Stomach (tissue), 8 donors: ENCODE measurements at regions not wholly inside any gene's neighbourhood (a gene's known extent, or its start where the extent isn't known, plus 50 kb on each side); places are given as distances from the start of the nearest gene placed in this dataset.
A peak's percentile ranks its signal among the peaks of the same experiment; 100 is the strongest.

Experiments
- DNase-seq, 2 donors: peaks; one replicate each; pipeline versions ENCODE4 v3.0.0 to v3.0.0-alpha.2; 2013 to 2019
- H3K27ac ChIP-seq, 5 donors: fragments of 200-600 bp in 4 of 5; sonication (generic) in 4 of 5; one replicate each; pipeline ENCODE4 v1.5.1; 2013 to 2019; ENCODE audit warnings: mild to moderate bottlenecking in 1 of 5, moderate library complexity in 1 of 5
- H3K27me3 ChIP-seq, 3 donors: fragments of 200-600 bp; sonication (generic); one replicate each; pipeline ENCODE4 v1.5.1; 2017 to 2019; ENCODE audit warnings: mixed run types in 1 of 3
- H3K36me3 ChIP-seq, 4 donors: fragments of 200-600 bp; sonication (generic); 1 replicate in 3 of 4; 2 replicates in 1 of 4; pipeline ENCODE4 v1.5.1; 2016 to 2019
- H3K4me1 ChIP-seq, 4 donors: fragments of 200-600 bp; sonication (generic); one replicate each; pipeline ENCODE4 v1.5.1; 2016 to 2019
- H3K4me3 ChIP-seq, 4 donors: fragments of 200-600 bp; sonication (generic) in 3 of 4; one replicate each; pipeline ENCODE4 v1.5.1; 2016 to 2019; ENCODE audit warnings: mild to moderate bottlenecking in 1 of 4
- H3K9me3 ChIP-seq, 4 donors: fragments of 200-600 bp; sonication (generic); one replicate each; pipeline ENCODE4 v1.5.1; 2016 to 2019
- CTCF ChIP-seq, 7 experiments: fragments of 450-650 bp in 4 of 7; fragments of 200-600 bp in 3 of 7; sonication (generic) in 3 of 7; IDR thresholded peaks; one replicate each; pipeline ENCODE4 v1.5.1; 2016 to 2019; ENCODE audit warnings: antibody characterized with exemption in 7 of 7, control low read depth in 2 of 7, mild to moderate bottlenecking in 1 of 7
- EP300 ChIP-seq: sonication (generic); formaldehyde crosslinking; IDR thresholded peaks from one replicate; pipeline ENCODE4 v1.6.1; 2017; ENCODE audit warnings: antibody characterized with exemption
- POLR2A ChIP-seq, 4 donors: fragments of 450-650 bp; IDR thresholded peaks; one replicate each; pipeline ENCODE4 v1.6.1; 2016; ENCODE audit warnings: antibody characterized with exemption in 4 of 4, control low read depth in 2 of 4, mild to moderate bottlenecking in 1 of 4, moderate library complexity in 1 of 4
- POLR2AphosphoS5 ChIP-seq, 3 donors: sonication (generic); formaldehyde crosslinking; IDR thresholded peaks; one replicate each; pipeline ENCODE4 v1.6.1; 2016; ENCODE audit warnings: antibody characterized with exemption in 3 of 3
- WGBS, 5 donors: extraction: QIAGEN DNeasy Blood & Tissue Kit in 3 of 5; methylation state at CpG; one replicate each; pipeline versions ENCODE4 v1.1.5 to v1.1.7; 2013 to 2018; 5-methylcytosine and 5-hydroxymethylcytosine counted together
- intact Hi-C: fragments of 100-400 bp; cut with DNase I; formaldehyde crosslinking; loops from one replicate; pipeline ENCODE4 v1.15.1; 2023; ENCODE audit warnings: low total_unique reads
- donor health status: healthy with polysubstance abuse.
- donor health status: Bipolar disorder and iron deficiency.
- donor health status: healthy.

- H3K9me3 ChIP-seq: no peaks in the 10 kb centered on the region
- intact Hi-C loops: no loop called here
- no peak overlapping the region for H3K4me3 ChIP-seq
- 53 to 70% (median 64%) methylated on average over 3 of the region's 3 CpGs for WGBS, 5 donors
- no peak overlapping the region for H3K27ac ChIP-seq
- TF ChIP-seq EP300 (no peak), POLR2AphosphoS5 (IDR thresholded peaks at IDR 0.05) (no peak), POLR2A (IDR thresholded peaks at IDR 0.05) (no peak), CTCF (IDR thresholded peaks at IDR 0.05) (no peak)
- H3K4me1 ChIP-seq: no peaks in the 10 kb centered on the region
- no peaks in the 10 kb centered on the region for H3K27me3 ChIP-seq
- H3K36me3 ChIP-seq: no peaks in the 10 kb centered on the region
- DNase-seq: no peak
Observed at GRCh38 chr4:124343661-124344171, 368.8 kb downstream of the ANKRD50 start.

GRCh38 chr4:124372916-124373315 is 339.6 kb downstream of the ANKRD50 start:
- H3K4me1 ChIP-seq: no peaks in the 10 kb centered on the region
- H3K27me3 ChIP-seq: no peaks in the 10 kb centered on the region
- DNase-seq: no peak
- H3K36me3 ChIP-seq: no peaks in the 10 kb centered on the region
- WGBS, 5 donors: 82 to 88% (median 86%) methylated on average over 3 of the region's 3 CpGs
- TF ChIP-seq EP300: no peak
- no peak for TF ChIP-seq CTCF (IDR thresholded peaks at IDR 0.05)
- TF ChIP-seq POLR2A (IDR thresholded peaks at IDR 0.05): no peak
- TF ChIP-seq POLR2AphosphoS5 (IDR thresholded peaks at IDR 0.05): no peak
- H3K27ac ChIP-seq: no peak overlapping the region
- no peak overlapping the region for H3K4me3 ChIP-seq
- peaks cover 0 to 11% (median 4%) of the 10 kb centered on the region in 4 donors for H3K9me3 ChIP-seq
- intact Hi-C loops: no loop called here

GRCh38 chr4:124386163-124386562 is 326.4 kb downstream of the ANKRD50 start:
- 22 to 36% (median 28%) methylated on average over 4 of the region's 4 CpGs for WGBS, 5 donors
- Histone ChIP-seq H3K27me3 (no peaks in the 10 kb centered on the region), H3K4me3 (no peak overlapping the region), H3K9me3 (no peaks in the 10 kb centered on the region), H3K27ac (no peak overlapping the region), H3K4me1 (peaks cover 0 to 3% (median 0%) of the 10 kb centered on the region in 4 donors), H3K36me3 (no peaks in the 10 kb centered on the region)
- DNase-seq: peak in 1 of 2 donors; percentile 35
- intact Hi-C loops: no loop called here
- no peak for TF ChIP-seq EP300
- TF ChIP-seq POLR2AphosphoS5 (IDR thresholded peaks at IDR 0.05): no peak
- no peak for TF ChIP-seq POLR2A (IDR thresholded peaks at IDR 0.05)
- TF ChIP-seq CTCF (IDR thresholded peaks at IDR 0.05): no peak

- H3K4me1 ChIP-seq: peaks cover 0 to 3% (median 0%) of the 10 kb centered on the region in 4 donors
- no peak overlapping the region for H3K4me3 ChIP-seq
- DNase-seq: no peak
- intact Hi-C loops: no loop called here
- no peaks in the 10 kb centered on the region for H3K9me3 ChIP-seq
- H3K36me3 ChIP-seq: no peaks in the 10 kb centered on the region
- WGBS, 5 donors: 26 to 53% (median 45%) methylated on average over 6 of the region's 6 CpGs
- no peak overlapping the region for H3K27ac ChIP-seq
- H3K27me3 ChIP-seq: no peaks in the 10 kb centered on the region
- TF ChIP-seq POLR2A (IDR thresholded peaks at IDR 0.05): no peak
Observed at GRCh38 chr4:124386648-124387047, 325.9 kb downstream of the ANKRD50 start.

GRCh38 chr4:124389591-124389990 is 322.9 kb downstream of the ANKRD50 start:
- intact Hi-C loops: no loop called here
- no peak overlapping the region for H3K27ac ChIP-seq
- no peaks in the 10 kb centered on the region for H3K27me3 ChIP-seq
- peaks cover 0 to 3% (median 0%) of the 10 kb centered on the region in 4 donors for H3K4me1 ChIP-seq
- no peak for DNase-seq
- H3K9me3 ChIP-seq: no peaks in the 10 kb centered on the region
- no peaks in the 10 kb centered on the region for H3K36me3 ChIP-seq
- no peak for TF ChIP-seq CTCF (IDR thresholded peaks at IDR 0.05)
- no peak for TF ChIP-seq EP300
- TF ChIP-seq POLR2AphosphoS5 (IDR thresholded peaks at IDR 0.05): no peak
- TF ChIP-seq POLR2A (IDR thresholded peaks at IDR 0.05): no peak
- no peak overlapping the region for H3K4me3 ChIP-seq
- 31 to 87% (median 64%) methylated on average over 1 of the region's 1 CpG for WGBS, 5 donors
